Activated CD8-positive, alpha-beta T cell treated with anti-CD3 and anti-CD28 coated beads for 36 hours (primary cell): ENCODE measurements at regions not wholly inside any gene's neighbourhood (a gene's known extent, or its start where the extent isn't known, plus 50 kb on each side); places are given as distances from the start of the nearest gene placed in this dataset.

Experiments used
- ATAC-seq: fragments of 200-7000 bp; cut with Tn5 transposase; one replicate; pipeline ENCODE4 v1.10.0; 2021; ENCODE audit warnings: mild to moderate bottlenecking, moderate library complexity
- CTCF ChIA-PET: fragments of 350-600 bp; sonication (Branson Sonifier 250); formaldehyde crosslinking; loops from one replicate; lab custom pipeline; 2021; ENCODE audit warnings: antibody characterized with exemption; lab: Charles Lee
- POLR2A ChIA-PET: fragments of 350-600 bp; sonication (Branson Sonifier 250); formaldehyde crosslinking; loops from one replicate; lab custom pipeline; 2021; ENCODE audit warnings: antibody characterized with exemption; lab: Charles Lee
- DNase-seq: peaks from one replicate; pipeline ENCODE4 v3.0.0-alpha.2; 2020
- H3K27ac Mint-ChIP-seq: one replicate; pipeline ENCODE4 v1.8.0; 2021; ENCODE audit warnings: mild to moderate bottlenecking, mixed read lengths
- H3K27me3 Mint-ChIP-seq: one replicate; pipeline ENCODE4 v1.8.0; 2021; ENCODE audit warnings: mixed read lengths
- H3K36me3 Mint-ChIP-seq: one replicate; pipeline ENCODE4 v1.8.0; 2021; ENCODE audit warnings: low read depth, mixed read lengths
- H3K4me1 Mint-ChIP-seq: one replicate; pipeline ENCODE4 v1.8.0; 2021; ENCODE audit warnings: low read depth, mixed read lengths
- H3K4me3 Mint-ChIP-seq: one replicate; pipeline ENCODE4 v1.8.0; 2021; ENCODE audit warnings: mild to moderate bottlenecking, moderate library complexity, mixed read lengths
- H3K9me3 Mint-ChIP-seq: one replicate; pipeline ENCODE4 v1.8.0; 2021; ENCODE audit warnings: mixed read lengths
- CTCF ChIP-seq: fragments of 200-600 bp; IDR thresholded peaks from one replicate; pipeline ENCODE4 v1.8.0; 2022; ENCODE audit warnings: antibody characterized with exemption, mild to moderate bottlenecking
- intact Hi-C: fragments of 100-400 bp; cut with micrococcal nuclease; formaldehyde crosslinking; loops from one replicate; pipeline ENCODE4 v1.10.0; 2022

GRCh38 chr6:50213146-50213545, 163.4 kb upstream of the DEFB112 start:
- CTCF ChIA-PET = no interaction called here
- H3K27me3 Mint-ChIP-seq = no peaks in the 10 kb centered on the region
- POLR2A ChIA-PET = no interaction called here
- ATAC-seq = no peak
- H3K27ac Mint-ChIP-seq = no peak overlapping the region
- no peaks in the 10 kb centered on the region for H3K4me1 Mint-ChIP-seq
- intact Hi-C loops = no loop called here
- H3K4me3 Mint-ChIP-seq = no peak overlapping the region
- no peak for TF ChIP-seq CTCF
- H3K36me3 Mint-ChIP-seq = no peaks in the 10 kb centered on the region
- H3K9me3 Mint-ChIP-seq = peaks cover 4% of the 10 kb centered on the region
- no peak for DNase-seq

GRCh38 chr6:50214937-50215336, 165.2 kb upstream of the DEFB112 start:
- H3K9me3 Mint-ChIP-seq = peaks cover 7% of the 10 kb centered on the region
- TF ChIP-seq CTCF = no peak
- no peak for ATAC-seq
- no peak overlapping the region for H3K27ac Mint-ChIP-seq
- ChIA-PET POLR2A (no interaction called here), CTCF (no interaction called here)
- DNase-seq = no peak
- no peak overlapping the region for H3K4me3 Mint-ChIP-seq
- no peaks in the 10 kb centered on the region for H3K4me1 Mint-ChIP-seq
- intact Hi-C loops = no loop called here
- no peaks in the 10 kb centered on the region for H3K36me3 Mint-ChIP-seq
- H3K27me3 Mint-ChIP-seq = no peaks in the 10 kb centered on the region

GRCh38 chr6:50217841-50218240, 168.1 kb upstream of the DEFB112 start:
- Mint-ChIP-seq H3K27me3 (no peaks in the 10 kb centered on the region), H3K4me1 (no peaks in the 10 kb centered on the region), H3K27ac (no peak overlapping the region), H3K9me3 (peaks cover 12% of the 10 kb centered on the region), H3K36me3 (no peaks in the 10 kb centered on the region), H3K4me3 (no peak overlapping the region)
- no peak for DNase-seq
- intact Hi-C loops = no loop called here
- ChIA-PET CTCF (no interaction called here), POLR2A (no interaction called here)
- no peak for ATAC-seq
- no peak for TF ChIP-seq CTCF

- Mint-ChIP-seq H3K4me3 (no peak overlapping the region), H3K36me3 (no peaks in the 10 kb centered on the region), H3K27me3 (no peaks in the 10 kb centered on the region), H3K27ac (no peak overlapping the region), H3K9me3 (peaks cover 2% of the 10 kb centered on the region), H3K4me1 (no peaks in the 10 kb centered on the region)
- intact Hi-C loops = no loop called here
- no peak for TF ChIP-seq CTCF
- ChIA-PET POLR2A (no interaction called here), CTCF (no interaction called here)
- no peak for DNase-seq
- ATAC-seq = no peak
Measured at GRCh38 chr6:50236164-50236563, 186.4 kb upstream of the DEFB112 start.

GRCh38 chr6:50239853-50240252, 190.1 kb upstream of the DEFB112 start:
- Mint-ChIP-seq H3K27me3 (no peaks in the 10 kb centered on the region), H3K27ac (no peak overlapping the region), H3K4me1 (no peaks in the 10 kb centered on the region), H3K36me3 (no peaks in the 10 kb centered on the region), H3K4me3 (no peak overlapping the region), H3K9me3 (no peaks in the 10 kb centered on the region)
- POLR2A ChIA-PET = no interaction called here
- DNase-seq (no peak), ATAC-seq (no peak)
- TF ChIP-seq CTCF = no peak
- intact Hi-C loops = no loop called here
- CTCF ChIA-PET = no interaction called here
